IMR-90 (cell line): ENCODE measurements at regions not wholly inside any gene's neighbourhood (a gene's known extent, or its start where the extent isn't known, plus 50 kb on each side); places are given as distances from the start of the nearest gene placed in this dataset.

Source experiments
- ATAC-seq: fragments of 200-7000 bp; cut with Tn5 transposase; 2 replicates; pipeline ENCODE4 v1.9.1; 2020; ENCODE audit warnings: low read depth, mild to moderate bottlenecking, moderate library complexity
- BruUV-seq: library from RNA; stranded (reverse); fragments of 400-500 nt; replicated peaks from 2 replicates; lab custom pipeline; 2021; lab: Mats Ljungman, UMichigan
- CTCF ChIA-PET: fragments of 300-600 bp; formaldehyde crosslinking; extraction: SDS; loops from one replicate; lab custom pipeline; 2021; ENCODE audit warnings: antibody characterized with exemption; lab: Yijun Ruan, JAX
- POLR2A ChIA-PET: fragments of 300-600 bp; sonication (Branson Sonifier 250); formaldehyde crosslinking; loops from one replicate; lab custom pipeline; 2022; ENCODE audit warnings: antibody characterized with exemption; ENCODE audit not compliant: unreplicated experiment; lab: Charles Lee
- DNase-seq: peaks from one replicate; pipeline ENCODE4 v3.0.0; 2013
- H2AFZ ChIP-seq: replicated peaks from 2 replicates; pipeline ENCODE3; 2013; ENCODE audit warnings: low read length, mild to moderate bottlenecking; ENCODE audit not compliant: poor library complexity
- H2AK5ac ChIP-seq: 2 replicates; pipeline ENCODE4 v1.6.1; 2013; ENCODE audit warnings: low read depth, low read length, inconsistent platforms
- H2AK9ac ChIP-seq: replicated peaks from 2 replicates; pipeline ENCODE3; 2013; ENCODE audit warnings: mild to moderate bottlenecking, low read depth, low read length, moderate library complexity; ENCODE audit not compliant: poor library complexity
- H2BK120ac ChIP-seq: 2 replicates; pipeline ENCODE4 v1.6.1; 2013; ENCODE audit warnings: low read depth, low read length, inconsistent platforms
- H2BK15ac ChIP-seq: 3 replicates; pipeline ENCODE4 v1.6.1; 2013; ENCODE audit warnings: low read depth, low read length, inconsistent platforms
- H2BK20ac ChIP-seq: 2 replicates; pipeline ENCODE4 v1.6.1; 2013; ENCODE audit warnings: low read depth, mild to moderate bottlenecking, inconsistent platforms, low read length, moderate library complexity
- H2BK5ac ChIP-seq: 2 replicates; pipeline ENCODE4 v1.6.1; 2013; ENCODE audit warnings: mild to moderate bottlenecking, low read depth, low read length, inconsistent platforms; ENCODE audit not compliant: poor library complexity, severe bottlenecking
- H3K14ac ChIP-seq: replicated peaks from 2 replicates; pipeline ENCODE4 v1.6.1; 2013; ENCODE audit warnings: low read depth, low read length, inconsistent platforms
- H3K18ac ChIP-seq: 2 replicates; pipeline ENCODE4 v1.6.1; 2013; ENCODE audit warnings: low read depth, low read length, control low read depth
- H3K23ac ChIP-seq: 2 replicates; pipeline ENCODE4 v1.6.1; 2013; ENCODE audit warnings: low read depth, low read length, inconsistent platforms
- H3K27ac ChIP-seq: 2 replicates; pipeline ENCODE4 v1.5.1; 2013; ENCODE audit warnings: mild to moderate bottlenecking, control low read depth, low read length; ENCODE audit not compliant: insufficient read depth
- H3K27me3 ChIP-seq: 2 replicates; pipeline ENCODE4 v1.6.1; 2013; ENCODE audit warnings: low read length; ENCODE audit not compliant: control insufficient read depth, insufficient read depth
- H3K36me3 ChIP-seq: 2 replicates; pipeline ENCODE4 v1.6.1; 2013; ENCODE audit warnings: low read length, mixed read lengths; ENCODE audit not compliant: control insufficient read depth, insufficient read depth
- H3K4ac ChIP-seq: 2 replicates; pipeline ENCODE4 v1.6.1; 2013; ENCODE audit warnings: low read depth, low read length, inconsistent platforms
- H3K4me1 ChIP-seq: 2 replicates; pipeline ENCODE4 v1.6.1; 2013; ENCODE audit warnings: low read length, mixed read lengths; ENCODE audit not compliant: control insufficient read depth, insufficient read depth
- H3K4me2 ChIP-seq: 2 replicates; pipeline ENCODE4 v1.6.1; 2013; ENCODE audit warnings: low read depth, mild to moderate bottlenecking, control low read depth, low read length, moderate library complexity
- H3K4me3 ChIP-seq: 2 replicates; pipeline ENCODE4 v1.5.1; 2013; ENCODE audit warnings: low read depth, mild to moderate bottlenecking, control low read depth, low read length, moderate library complexity; ENCODE audit not compliant: insufficient read depth
- H3K56ac ChIP-seq: 2 replicates; pipeline ENCODE4 v1.6.1; 2013; ENCODE audit warnings: low read length, inconsistent platforms; ENCODE audit not compliant: insufficient read depth; ENCODE audit errors: extremely low read depth
- H3K79me1 ChIP-seq, 2 experiments: 2 replicates each; pipeline ENCODE4 v1.6.1; 2013; ENCODE audit warnings: low read length in 2 of 2, inconsistent platforms in 1 of 2, low read depth in 1 of 2
- H3K9ac ChIP-seq: 2 replicates; pipeline ENCODE4 v1.6.1; 2013; ENCODE audit warnings: low read depth, low read length, control low read depth
- H3K9me1 ChIP-seq: 2 replicates; pipeline ENCODE4 v1.6.1; 2013; ENCODE audit warnings: low read length, inconsistent platforms; ENCODE audit not compliant: insufficient read depth
- H3K9me3 ChIP-seq: 2 replicates; pipeline ENCODE4 v1.6.1; 2013; ENCODE audit warnings: low read length; ENCODE audit not compliant: control insufficient read depth, insufficient read depth
- H4K20me1 ChIP-seq: 2 replicates; pipeline ENCODE4 v1.6.1; 2013; ENCODE audit warnings: low read length, inconsistent platforms; ENCODE audit not compliant: insufficient read depth
- H4K5ac ChIP-seq: 2 replicates; pipeline ENCODE4 v1.6.1; 2013; ENCODE audit warnings: mild to moderate bottlenecking, low read depth, low read length, control low read depth
- H4K8ac ChIP-seq, 2 experiments: 2 replicates each; pipeline ENCODE4 v1.6.1; 2013; ENCODE audit warnings: low read depth in 2 of 2, low read length in 2 of 2, control low read depth in 1 of 2, inconsistent platforms in 1 of 2
- H4K91ac ChIP-seq: 2 replicates; pipeline ENCODE4 v1.6.1; 2013; ENCODE audit warnings: low read depth, low read length, inconsistent platforms; ENCODE audit not compliant: insufficient read depth
- CEBPB ChIP-seq: IDR thresholded peaks from 2 replicates; pipeline ENCODE4 v1.6.1; 2012; ENCODE audit warnings: low read depth, low read length, improper control_type of control experiment
- CHD1 ChIP-seq: IDR thresholded peaks from 2 replicates; pipeline ENCODE4 v1.6.1; 2012; ENCODE audit warnings: low read depth, low read length, improper control_type of control experiment
- FOS ChIP-seq: fragments of 150-350 bp; IDR thresholded peaks from 2 replicates; pipeline ENCODE4 v1.6.1; 2016; ENCODE audit warnings: low read depth, low read length
- MAFK ChIP-seq: IDR thresholded peaks from 2 replicates; pipeline ENCODE4 v1.6.1; 2012; ENCODE audit warnings: low read depth, low read length, improper control_type of control experiment
- MAZ ChIP-seq: IDR thresholded peaks from 2 replicates; pipeline ENCODE4 v1.6.1; 2012; ENCODE audit warnings: low read depth, mild to moderate bottlenecking, low read length, improper control_type of control experiment, moderate library complexity, borderline replicate concordance
- MXI1 ChIP-seq: IDR thresholded peaks from 2 replicates; pipeline ENCODE4 v1.6.1; 2012; ENCODE audit warnings: low read depth, mild to moderate bottlenecking, low read length, moderate library complexity, borderline replicate concordance
- POLR2A ChIP-seq: IDR thresholded peaks from 2 replicates; pipeline ENCODE4 v1.6.1; 2012; ENCODE audit warnings: mild to moderate bottlenecking, low read depth, low read length
- RAD21 ChIP-seq: IDR thresholded peaks from 2 replicates; pipeline ENCODE4 v1.6.1; 2012; ENCODE audit warnings: low read length, improper control_type of control experiment
- RCOR1 ChIP-seq: IDR thresholded peaks from 2 replicates; pipeline ENCODE4 v1.6.1; 2012; ENCODE audit warnings: mild to moderate bottlenecking, low read length, improper control_type of control experiment; ENCODE audit not compliant: insufficient replicate concordance
- RFX5 ChIP-seq: IDR thresholded peaks from 2 replicates; pipeline ENCODE4 v1.8.0; 2012; ENCODE audit warnings: low read depth, mild to moderate bottlenecking, low read length, moderate library complexity
- dilution Hi-C: fragments of 300-500 bp; cut with HindIII; formaldehyde crosslinking; loops from one replicate; pipeline ENCODE4 v1.14.3; 2018; ENCODE audit warnings: low sequenced_read_pairs; ENCODE audit not compliant: unreplicated experiment
- in situ Hi-C: fragments of 300-500 bp; cut with MboI; formaldehyde crosslinking; loops from 3 replicates; pipeline ENCODE4 v1.14.3; 2019; ENCODE audit warnings: low sequenced_read_pairs, inconsistent platforms, mixed read lengths
- intact Hi-C: fragments of 100-400 bp; cut with micrococcal nuclease; formaldehyde crosslinking; loops from 2 replicates; pipeline ENCODE4 v1.10.0; 2022
- TF ChIP-seq, protein P1 (sequence below): conservative IDR thresholded peaks from 2 replicates; pipeline ENCODE4 v1.5.1; 2012; ENCODE audit warnings: mild to moderate bottlenecking, low read depth, low read length, improper control_type of control experiment
- TF ChIP-seq, protein P2 (sequence below): fragments of 150-350 bp; IDR thresholded peaks from 2 replicates; pipeline ENCODE4 v1.6.1; 2017; ENCODE audit warnings: mild to moderate bottlenecking, antibody characterized with exemption, low read length, low read depth

DNA sequence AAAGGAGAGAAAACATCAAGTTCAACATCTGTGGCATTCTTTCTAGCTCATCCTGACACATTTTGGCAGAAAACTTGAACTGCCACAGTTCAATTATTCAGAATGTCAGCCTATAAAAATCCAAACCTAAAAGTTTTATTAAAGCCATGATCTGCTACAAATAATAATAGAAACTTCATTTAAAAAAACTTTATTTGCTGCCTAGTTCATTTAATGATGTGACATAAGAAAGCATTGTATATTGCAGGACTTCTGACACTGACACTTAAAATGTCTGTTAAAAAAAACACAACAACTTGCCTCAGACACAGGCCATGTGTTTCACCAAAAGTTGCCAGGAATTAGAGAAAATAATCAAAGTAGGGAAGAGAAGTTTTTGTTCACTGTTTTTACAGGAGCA, 88.3 kb upstream of the HTR1E start:
- Histone ChIP-seq H3K56ac (no peak overlapping the region), H2BK120ac (no peak overlapping the region), H3K27ac (no peak overlapping the region), H2BK5ac (no peak overlapping the region), H2AFZ (no peak overlapping the region), H2BK15ac (no peak overlapping the region), H3K4me1 (no peaks in the 10 kb centered on the region), H3K23ac (no peak overlapping the region), H3K9me3 (no peaks in the 10 kb centered on the region), H3K36me3 (no peaks in the 10 kb centered on the region), H3K14ac (no peak overlapping the region), H3K9ac (no peak overlapping the region), H3K18ac (no peak overlapping the region), H4K8ac (no peak overlapping the region), H4K20me1 (no peaks in the 10 kb centered on the region), H3K27me3 (no peaks in the 10 kb centered on the region), H3K79me1 (no peaks in the 10 kb centered on the region), H2AK9ac (no peak overlapping the region), H4K5ac (no peak overlapping the region), H3K4me2 (no peak overlapping the region), H3K9me1 (no peaks in the 10 kb centered on the region), H3K4ac (no peak overlapping the region), H4K91ac (no peak overlapping the region), H2AK5ac (no peak overlapping the region), H2BK20ac (no peak overlapping the region), H3K4me3 (no peak overlapping the region)
- in situ Hi-C loops (no loop called here), intact Hi-C loops (no loop called here), dilution Hi-C loops (no loop called here)
- ChIA-PET CTCF (no interaction called here), POLR2A (no interaction called here)
- ATAC-seq (no peak), DNase-seq (no peak)
- TF ChIP-seq, protein P1, sequence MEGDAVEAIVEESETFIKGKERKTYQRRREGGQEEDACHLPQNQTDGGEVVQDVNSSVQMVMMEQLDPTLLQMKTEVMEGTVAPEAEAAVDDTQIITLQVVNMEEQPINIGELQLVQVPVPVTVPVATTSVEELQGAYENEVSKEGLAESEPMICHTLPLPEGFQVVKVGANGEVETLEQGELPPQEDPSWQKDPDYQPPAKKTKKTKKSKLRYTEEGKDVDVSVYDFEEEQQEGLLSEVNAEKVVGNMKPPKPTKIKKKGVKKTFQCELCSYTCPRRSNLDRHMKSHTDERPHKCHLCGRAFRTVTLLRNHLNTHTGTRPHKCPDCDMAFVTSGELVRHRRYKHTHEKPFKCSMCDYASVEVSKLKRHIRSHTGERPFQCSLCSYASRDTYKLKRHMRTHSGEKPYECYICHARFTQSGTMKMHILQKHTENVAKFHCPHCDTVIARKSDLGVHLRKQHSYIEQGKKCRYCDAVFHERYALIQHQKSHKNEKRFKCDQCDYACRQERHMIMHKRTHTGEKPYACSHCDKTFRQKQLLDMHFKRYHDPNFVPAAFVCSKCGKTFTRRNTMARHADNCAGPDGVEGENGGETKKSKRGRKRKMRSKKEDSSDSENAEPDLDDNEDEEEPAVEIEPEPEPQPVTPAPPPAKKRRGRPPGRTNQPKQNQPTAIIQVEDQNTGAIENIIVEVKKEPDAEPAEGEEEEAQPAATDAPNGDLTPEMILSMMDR = no peak
- TF ChIP-seq RFX5 (no peak), POLR2A (no peak), CHD1 (no peak), RAD21 (no peak), CEBPB (no peak), MAZ (no peak), FOS (no peak), MAFK (no peak), RCOR1 (no peak), MXI1 (no peak)
- TF ChIP-seq, protein P2, sequence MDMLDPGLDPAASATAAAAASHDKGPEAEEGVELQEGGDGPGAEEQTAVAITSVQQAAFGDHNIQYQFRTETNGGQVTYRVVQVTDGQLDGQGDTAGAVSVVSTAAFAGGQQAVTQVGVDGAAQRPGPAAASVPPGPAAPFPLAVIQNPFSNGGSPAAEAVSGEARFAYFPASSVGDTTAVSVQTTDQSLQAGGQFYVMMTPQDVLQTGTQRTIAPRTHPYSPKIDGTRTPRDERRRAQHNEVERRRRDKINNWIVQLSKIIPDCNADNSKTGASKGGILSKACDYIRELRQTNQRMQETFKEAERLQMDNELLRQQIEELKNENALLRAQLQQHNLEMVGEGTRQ = no peak
- no TSS peak for BruUV-seq
